BLaER1 treated with 17β-estradiol and CSF1 and Interleukin-3, amounts not matched to agents 10 nM and 100 nM (cell line): ENCODE measurements at regions not wholly inside any gene's neighbourhood (a gene's known extent, or its start where the extent isn't known, plus 50 kb on each side); places are given as distances from the start of the nearest gene placed in this dataset.
A peak's percentile ranks its signal among the peaks of the same experiment; 100 is the strongest.

Experiments used
- H3K27ac ChIP-seq, 11 experiments: shearing (Covaris generic); formaldehyde crosslinking; 2 replicates each; pipeline ENCODE4 v1.8.1; 2022
- H3K27me3 ChIP-seq, 11 experiments: shearing (Covaris generic); formaldehyde crosslinking; 2 replicates each; pipeline ENCODE4 v1.8.1; 2022
- H3K36me3 ChIP-seq, 11 experiments: shearing (Covaris generic); formaldehyde crosslinking; 2 replicates each; pipeline ENCODE4 v1.8.1; 2022
- H3K4me1 ChIP-seq, 10 experiments: shearing (Covaris generic); formaldehyde crosslinking; 2 replicates each; pipeline ENCODE4 v1.8.1; 2022
- H3K4me2 ChIP-seq, 11 experiments: shearing (Covaris generic); formaldehyde crosslinking; 2 replicates each; pipeline ENCODE4 v1.8.1; 2022
- H3K4me3 ChIP-seq, 10 experiments: shearing (Covaris generic); formaldehyde crosslinking; 2 replicates each; pipeline ENCODE4 v1.8.1; 2022
- H3K9ac ChIP-seq, 11 experiments: shearing (Covaris generic); formaldehyde crosslinking; 2 replicates each; pipeline ENCODE4 v1.8.1; 2022
- H3K9me3 ChIP-seq, 11 experiments: shearing (Covaris generic); formaldehyde crosslinking; replicated peaks in 1 of 11; 2 replicates each; pipeline ENCODE4 v1.8.1; 2022
- H4K20me1 ChIP-seq, 11 experiments: shearing (Covaris generic); formaldehyde crosslinking; 2 replicates each; pipeline ENCODE4 v1.8.1; 2022
- Cebpa-rat ChIP-seq, 11 experiments: shearing (Covaris generic); IDR thresholded peaks; 2 replicates each; pipeline ENCODE4 v1.8.1; 2022

GRCh38 chr3:127354761-127355160, 66.9 kb upstream of the PRR20G start:
- no peak overlapping the region for H3K4me3 ChIP-seq
- no peak for TF ChIP-seq Cebpa-rat (IDR thresholded peaks at IDR 0.05)
- H3K4me1 ChIP-seq = peaks cover 7 to 22% (median 14%) of the 10 kb centered on the region in 10 experiments
- H3K36me3 ChIP-seq = no peaks in the 10 kb centered on the region
- H4K20me1 ChIP-seq = no peaks in the 10 kb centered on the region
- H3K27ac ChIP-seq = no peak overlapping the region
- H3K4me2 ChIP-seq = no peak overlapping the region
- H3K9ac ChIP-seq = no peak overlapping the region
- H3K9me3 ChIP-seq = peaks cover 34 to 49% (median 38%) of the 10 kb centered on the region in 11 experiments
- H3K27me3 ChIP-seq = no peaks in the 10 kb centered on the region; a peak in 2 of 22 replicates

GRCh38 chr3:127352612-127353011, 64.8 kb upstream of the PRR20G start:
- H3K4me3 ChIP-seq = no peak overlapping the region
- H3K27ac ChIP-seq = no peak overlapping the region
- H3K4me1 ChIP-seq = peaks cover 7 to 16% (median 10%) of the 10 kb centered on the region in 10 experiments
- TF ChIP-seq Cebpa-rat (IDR thresholded peaks at IDR 0.05) = no peak
- no peak overlapping the region for H3K4me2 ChIP-seq
- no peak overlapping the region for H3K9ac ChIP-seq
- no peaks in the 10 kb centered on the region for H4K20me1 ChIP-seq
- peaks cover 31 to 37% (median 33%) of the 10 kb centered on the region in 11 experiments for H3K9me3 ChIP-seq
- no peaks in the 10 kb centered on the region for H3K36me3 ChIP-seq
- H3K27me3 ChIP-seq = no peaks in the 10 kb centered on the region; a peak in 2 of 22 replicates

GRCh38 chr3:127351775-127352350, 64.0 kb upstream of the PRR20G start:
- Histone ChIP-seq H3K36me3 (no peaks in the 10 kb centered on the region), H3K9me3 (peaks cover 23 to 30% (median 25%) of the 10 kb centered on the region in 11 experiments), H3K9ac (no peak overlapping the region), H3K27ac (no peak overlapping the region), H3K27me3 (no peaks in the 10 kb centered on the region; a peak in 2 of 22 replicates), H4K20me1 (no peaks in the 10 kb centered on the region), H3K4me3 (no peak overlapping the region), H3K4me2 (no peak overlapping the region), H3K4me1 (peaks cover 7 to 16% (median 10%) of the 10 kb centered on the region in 10 experiments)
- no peak for TF ChIP-seq Cebpa-rat (IDR thresholded peaks at IDR 0.05)

- Histone ChIP-seq H3K4me2 (peak overlapping the region; percentile 40 to 73 (median 62); a peak in 17 of 22 replicates), H3K4me1 (peaks cover 7 to 16% (median 10%) of the 10 kb centered on the region in 10 experiments), H3K27me3 (no peaks in the 10 kb centered on the region; a peak in 2 of 22 replicates), H4K20me1 (no peaks in the 10 kb centered on the region), H3K9ac (no peak overlapping the region), H3K9me3 (peaks cover 18 to 24% (median 20%) of the 10 kb centered on the region in 11 experiments), H3K4me3 (no peak overlapping the region), H3K27ac (no peak overlapping the region), H3K36me3 (no peaks in the 10 kb centered on the region)
- TF ChIP-seq Cebpa-rat (IDR thresholded peaks at IDR 0.05) = no peak
Measured at GRCh38 chr3:127351321-127351720, 63.5 kb upstream of the PRR20G start.

GRCh38 chr3:127350172-127351050, 62.6 kb upstream of the PRR20G start:
- peaks cover 9 to 15% (median 11%) of the 10 kb centered on the region in 11 experiments for H3K9me3 ChIP-seq
- TF ChIP-seq Cebpa-rat (IDR thresholded peaks at IDR 0.05) = no peak
- H3K4me2 ChIP-seq = peak overlapping the region; percentile 40 to 73 (median 62)
- H3K27ac ChIP-seq = no peak overlapping the region
- H3K27me3 ChIP-seq = no peaks in the 10 kb centered on the region; a peak in 2 of 22 replicates
- H3K36me3 ChIP-seq = no peaks in the 10 kb centered on the region
- no peak overlapping the region for H3K9ac ChIP-seq
- no peak overlapping the region for H3K4me3 ChIP-seq
- H3K4me1 ChIP-seq = peaks cover 7 to 16% (median 10%) of the 10 kb centered on the region in 10 experiments
- no peaks in the 10 kb centered on the region for H4K20me1 ChIP-seq

GRCh38 chr3:127349501-127350171, 61.8 kb upstream of the PRR20G start:
- no peak for TF ChIP-seq Cebpa-rat (IDR thresholded peaks at IDR 0.05)
- Histone ChIP-seq H3K9me3 (peaks cover 1 to 7% (median 3%) of the 10 kb centered on the region in 11 experiments; a peak in 18 of 22 replicates), H3K36me3 (no peaks in the 10 kb centered on the region), H3K4me3 (no peak overlapping the region), H4K20me1 (no peaks in the 10 kb centered on the region), H3K27ac (no peak overlapping the region), H3K9ac (no peak overlapping the region), H3K27me3 (no peaks in the 10 kb centered on the region; a peak in 2 of 22 replicates), H3K4me1 (peaks cover 7 to 16% (median 10%) of the 10 kb centered on the region in 10 experiments), H3K4me2 (no peak overlapping the region)

- H4K20me1 ChIP-seq = no peaks in the 10 kb centered on the region
- H3K9ac ChIP-seq = no peak overlapping the region
- H3K36me3 ChIP-seq = no peaks in the 10 kb centered on the region
- H3K4me1 ChIP-seq = no peaks in the 10 kb centered on the region
- H3K4me2 ChIP-seq = no peak overlapping the region
- H3K27ac ChIP-seq = no peak overlapping the region
- no peak for TF ChIP-seq Cebpa-rat (IDR thresholded peaks at IDR 0.05)
- peaks cover 0 to 8% (median 0%) of the 10 kb centered on the region in 11 experiments; a peak in 3 of 22 replicates for H3K9me3 ChIP-seq
- H3K4me3 ChIP-seq = no peak overlapping the region
- no peaks in the 10 kb centered on the region for H3K27me3 ChIP-seq
Measured at GRCh38 chr3:127342735-127343134, 54.9 kb upstream of the PRR20G start.

GRCh38 chr3:127339928-127340861, 52.3 kb upstream of the PRR20G start:
- no peaks in the 10 kb centered on the region for H3K36me3 ChIP-seq
- no peaks in the 10 kb centered on the region for H3K4me1 ChIP-seq
- TF ChIP-seq Cebpa-rat (IDR thresholded peaks at IDR 0.05) = no peak
- H3K27ac ChIP-seq = no peak overlapping the region
- H3K4me2 ChIP-seq = peak overlapping the region in 1 of 11 experiments; percentile 5; a peak in 1 of 22 replicates
- H4K20me1 ChIP-seq = no peaks in the 10 kb centered on the region
- no peaks in the 10 kb centered on the region for H3K27me3 ChIP-seq
- no peak overlapping the region for H3K4me3 ChIP-seq
- H3K9ac ChIP-seq = no peak overlapping the region
- H3K9me3 ChIP-seq = peaks cover 0 to 8% (median under 1%) of the 10 kb centered on the region in 11 experiments; a peak in 6 of 22 replicates
